ENCODE measurements at regions not wholly inside any gene's neighbourhood (a gene's known extent, or its start where the extent isn't known, plus 50 kb on each side); places are given as distances from the start of the nearest gene placed in this dataset.

DNA sequence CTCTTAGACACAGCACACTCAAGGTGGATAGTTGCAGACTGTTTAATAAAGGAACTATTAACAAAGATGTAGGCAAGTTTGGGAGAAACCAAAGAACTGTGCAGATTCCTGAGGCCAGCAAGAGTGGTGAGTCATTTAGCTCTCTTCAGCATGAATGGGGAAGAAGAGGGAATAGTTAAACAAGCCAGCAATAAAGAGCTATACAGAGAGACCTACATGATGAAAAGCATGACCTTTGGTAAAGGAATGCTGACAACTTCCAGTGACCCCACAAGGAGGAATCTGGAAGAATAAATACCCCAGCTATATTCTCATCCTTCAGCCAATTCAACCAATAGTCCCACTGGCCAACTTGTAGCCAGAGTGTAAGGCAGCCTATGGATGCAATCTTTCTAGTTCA is 706.0 kb upstream of the GRAMD2B start:
- no peaks in the 10 kb centered on the region for H3K36me3 Mint-ChIP-seq (ENCODE audit: low read depth)
- no peak overlapping the region for H3K4me3 Mint-ChIP-seq
- H3K27me3 Mint-ChIP-seq (ENCODE audit: insufficient read depth), result no peaks in the 10 kb centered on the region
- no peak overlapping the region for H3K27ac Mint-ChIP-seq
- no peaks in the 10 kb centered on the region for H3K9me3 Mint-ChIP-seq
- no peaks in the 10 kb centered on the region for H3K4me1 Mint-ChIP-seq (ENCODE audit: low read depth)
- DNase-seq (ENCODE audit: low spot score), result no peak
- intact Hi-C loops (cut with micrococcal nuclease), result no loop called here

- Mint-ChIP-seq H3K36me3 (ENCODE audit: low read depth) (no peaks in the 10 kb centered on the region), H3K4me3 (no peak overlapping the region), H3K4me1 (ENCODE audit: low read depth) (no peaks in the 10 kb centered on the region), H3K27ac (no peak overlapping the region), H3K9me3 (no peaks in the 10 kb centered on the region), H3K27me3 (ENCODE audit: insufficient read depth) (no peaks in the 10 kb centered on the region)
- DNase-seq (ENCODE audit: low spot score), result no peak
- intact Hi-C loops (cut with micrococcal nuclease), result no loop called here
Observed at GRCh38 chr5:125719681-125720347, 703.4 kb upstream of the GRAMD2B start.

DNA sequence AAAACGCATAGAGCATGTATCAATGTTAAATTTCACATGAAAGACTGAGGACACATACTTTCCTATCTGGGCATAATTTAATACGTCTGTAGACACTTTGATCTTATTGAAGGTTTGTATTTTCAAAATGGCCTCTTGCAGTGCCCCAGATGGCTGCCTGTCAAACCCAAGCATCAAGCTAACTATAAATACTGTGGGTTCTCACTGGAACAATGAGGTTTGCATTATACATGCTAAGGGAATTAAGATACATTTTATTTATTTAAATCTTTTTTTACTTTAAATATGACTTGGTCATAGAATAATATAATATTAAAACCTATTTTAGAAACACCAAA is 702.9 kb upstream of the GRAMD2B start:
- no peaks in the 10 kb centered on the region for H3K36me3 Mint-ChIP-seq (ENCODE audit: low read depth)
- no peaks in the 10 kb centered on the region for H3K27me3 Mint-ChIP-seq (ENCODE audit: insufficient read depth)
- H3K4me3 Mint-ChIP-seq, result no peak overlapping the region
- intact Hi-C loops (cut with micrococcal nuclease), result no loop called here
- no peak for DNase-seq (ENCODE audit: low spot score)
- H3K9me3 Mint-ChIP-seq, result no peaks in the 10 kb centered on the region
- no peaks in the 10 kb centered on the region for H3K4me1 Mint-ChIP-seq (ENCODE audit: low read depth)
- H3K27ac Mint-ChIP-seq, result no peak overlapping the region

DNA sequence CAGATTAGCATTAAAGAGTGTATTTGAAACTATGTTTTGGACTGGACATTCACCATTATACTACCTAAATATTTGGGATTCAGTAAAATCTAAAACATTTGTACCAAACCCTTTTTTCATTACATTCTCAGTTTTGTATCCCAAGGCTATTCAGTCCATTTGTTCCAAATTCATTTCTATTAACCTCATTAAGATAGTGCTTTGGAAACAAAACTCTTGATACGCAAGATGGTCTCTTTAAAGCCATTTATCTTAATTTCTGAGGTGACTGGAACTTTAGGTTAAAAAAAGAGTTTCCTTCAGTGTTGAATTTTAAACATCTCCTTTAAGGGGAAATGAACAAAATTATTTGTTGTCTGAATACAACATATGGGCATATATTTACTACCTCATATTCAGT is 702.5 kb upstream of the GRAMD2B start:
- no peaks in the 10 kb centered on the region for H3K4me1 Mint-ChIP-seq (ENCODE audit: low read depth)
- H3K4me3 Mint-ChIP-seq, result no peak overlapping the region
- H3K27ac Mint-ChIP-seq, result no peak overlapping the region
- no peaks in the 10 kb centered on the region for H3K9me3 Mint-ChIP-seq
- DNase-seq (ENCODE audit: low spot score), result no peak
- no peaks in the 10 kb centered on the region for H3K27me3 Mint-ChIP-seq (ENCODE audit: insufficient read depth)
- no peaks in the 10 kb centered on the region for H3K36me3 Mint-ChIP-seq (ENCODE audit: low read depth)
- intact Hi-C loops (cut with micrococcal nuclease), result no loop called here

DNA sequence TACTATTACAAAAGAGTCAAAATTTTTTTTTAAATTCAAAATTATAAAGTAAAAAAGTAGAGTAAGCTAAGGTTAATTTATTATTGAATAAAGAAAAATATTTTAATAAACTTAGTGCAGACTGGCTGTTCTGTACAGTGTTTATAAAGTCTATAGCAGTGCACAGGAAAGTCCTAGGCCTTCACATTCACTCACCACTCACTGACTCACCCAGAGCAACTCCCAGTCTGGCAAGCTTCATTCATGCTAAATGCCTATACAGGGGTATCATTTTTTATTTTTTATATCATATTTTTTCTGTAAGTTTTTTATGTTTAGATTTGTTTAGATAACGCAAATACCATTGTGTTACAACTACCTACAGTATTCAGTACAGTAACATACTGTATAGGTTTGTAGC is 700.7 kb upstream of the GRAMD2B start:
- intact Hi-C loops (cut with micrococcal nuclease), result no loop called here
- no peaks in the 10 kb centered on the region for H3K27me3 Mint-ChIP-seq (ENCODE audit: insufficient read depth)

GRCh38 chr5:125725691-125726090 is 697.5 kb upstream of the GRAMD2B start:
- H3K27ac Mint-ChIP-seq, result no peak overlapping the region
- no peaks in the 10 kb centered on the region for H3K9me3 Mint-ChIP-seq
- no peaks in the 10 kb centered on the region for H3K27me3 Mint-ChIP-seq (ENCODE audit: insufficient read depth)
- intact Hi-C loops (cut with micrococcal nuclease), result no loop called here
- H3K4me3 Mint-ChIP-seq, result no peak overlapping the region
- DNase-seq (ENCODE audit: low spot score), result no peak
- no peaks in the 10 kb centered on the region for H3K36me3 Mint-ChIP-seq (ENCODE audit: low read depth)
- H3K4me1 Mint-ChIP-seq (ENCODE audit: low read depth), result no peaks in the 10 kb centered on the region

More for the DNA sequence above, 700.7 kb upstream of the GRAMD2B start:
- no peak for DNase-seq (ENCODE audit: low spot score)
- no peaks in the 10 kb centered on the region for H3K9me3 Mint-ChIP-seq
- no peak overlapping the region for H3K27ac Mint-ChIP-seq
- no peaks in the 10 kb centered on the region for H3K4me1 Mint-ChIP-seq (ENCODE audit: low read depth)
- no peaks in the 10 kb centered on the region for H3K36me3 Mint-ChIP-seq (ENCODE audit: low read depth)
- no peak overlapping the region for H3K4me3 Mint-ChIP-seq

GRCh38 chr5:125743939-125744338 is 679.3 kb upstream of the GRAMD2B start:
- peaks cover 18% of the 10 kb centered on the region for H3K9me3 Mint-ChIP-seq
- no peaks in the 10 kb centered on the region for H3K36me3 Mint-ChIP-seq (ENCODE audit: low read depth)
- H3K4me3 Mint-ChIP-seq, result no peak overlapping the region
- no peak for DNase-seq (ENCODE audit: low spot score)
- H3K4me1 Mint-ChIP-seq (ENCODE audit: low read depth), result no peaks in the 10 kb centered on the region
- no peaks in the 10 kb centered on the region for H3K27me3 Mint-ChIP-seq (ENCODE audit: insufficient read depth)
- intact Hi-C loops (cut with micrococcal nuclease), result no loop called here
- no peak overlapping the region for H3K27ac Mint-ChIP-seq

GRCh38 chr5:125746917-125747316 is 676.3 kb upstream of the GRAMD2B start:
- Mint-ChIP-seq H3K27me3 (ENCODE audit: insufficient read depth) (no peaks in the 10 kb centered on the region), H3K9me3 (peaks cover 12% of the 10 kb centered on the region), H3K27ac (no peak overlapping the region), H3K4me3 (no peak overlapping the region), H3K4me1 (ENCODE audit: low read depth) (no peaks in the 10 kb centered on the region), H3K36me3 (ENCODE audit: low read depth) (no peaks in the 10 kb centered on the region)
- DNase-seq (ENCODE audit: low spot score), result no peak
- intact Hi-C loops (cut with micrococcal nuclease), result no loop called here

DNA sequence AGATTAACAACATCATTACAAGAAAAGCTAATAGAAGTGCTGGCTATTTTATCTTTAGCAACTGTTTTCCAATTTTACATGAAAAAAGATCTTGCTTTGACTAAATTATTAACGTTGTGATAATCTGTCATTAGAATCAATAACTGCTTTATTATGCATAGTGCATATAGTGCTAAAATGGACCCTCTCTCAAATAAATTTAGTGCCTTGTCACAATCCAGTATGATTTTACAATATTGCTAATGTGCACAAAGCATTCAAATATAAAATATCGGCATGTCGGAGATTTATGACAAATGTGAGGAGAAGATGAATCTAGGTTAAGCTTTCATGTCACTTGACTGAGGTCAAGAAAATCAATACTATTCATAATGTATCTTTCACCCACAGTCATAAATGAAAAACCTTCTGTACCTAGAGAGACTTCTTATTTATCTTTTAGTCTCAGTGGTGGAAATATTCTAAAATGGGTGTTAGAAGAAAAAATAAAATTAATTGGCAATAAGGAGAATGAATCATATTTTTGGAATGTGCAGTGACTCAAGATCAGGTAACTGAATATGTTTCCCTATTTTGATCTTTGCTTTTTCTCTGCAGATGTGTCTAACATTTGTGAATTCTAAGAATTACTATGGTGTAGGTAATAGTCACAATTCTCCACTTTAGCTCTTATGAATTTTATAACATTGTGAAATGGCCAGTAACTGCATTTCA is 672.9 kb upstream of the GRAMD2B start:
- intact Hi-C loops (cut with micrococcal nuclease), result no loop called here
- Mint-ChIP-seq H3K4me3 (no peak overlapping the region), H3K36me3 (ENCODE audit: low read depth) (no peaks in the 10 kb centered on the region), H3K4me1 (ENCODE audit: low read depth) (no peaks in the 10 kb centered on the region), H3K9me3 (no peaks in the 10 kb centered on the region), H3K27me3 (ENCODE audit: insufficient read depth) (no peaks in the 10 kb centered on the region), H3K27ac (no peak overlapping the region)
- no peak for DNase-seq (ENCODE audit: low spot score)

- Mint-ChIP-seq H3K4me3 (no peak overlapping the region), H3K36me3 (ENCODE audit: low read depth) (no peaks in the 10 kb centered on the region), H3K9me3 (no peaks in the 10 kb centered on the region), H3K4me1 (ENCODE audit: low read depth) (no peaks in the 10 kb centered on the region), H3K27me3 (ENCODE audit: insufficient read depth) (no peaks in the 10 kb centered on the region), H3K27ac (no peak overlapping the region)
- DNase-seq (ENCODE audit: low spot score), result no peak
- intact Hi-C loops (cut with micrococcal nuclease), result no loop called here
Observed at GRCh38 chr5:125750861-125751186, 672.4 kb upstream of the GRAMD2B start.

DNA sequence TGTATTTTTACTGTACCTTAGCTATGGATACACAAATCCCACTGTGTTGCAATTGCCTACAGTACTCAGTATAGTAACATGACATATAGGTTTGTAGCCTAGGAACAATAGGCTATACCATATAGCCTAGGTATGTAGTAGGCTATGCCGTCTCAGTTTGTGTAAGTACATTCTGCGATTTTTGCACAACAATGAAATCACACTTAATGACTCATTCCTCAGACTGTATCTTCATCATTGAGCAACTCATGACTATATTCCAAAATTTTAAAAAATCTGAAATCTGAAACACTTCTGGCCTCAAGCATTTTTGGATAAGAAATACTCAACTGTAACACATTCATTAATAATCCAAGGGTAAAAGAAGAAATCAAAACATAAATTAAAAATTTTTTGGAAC is 666.8 kb upstream of the GRAMD2B start:
- intact Hi-C loops (cut with micrococcal nuclease), result no loop called here
- no peaks in the 10 kb centered on the region for H3K9me3 Mint-ChIP-seq
- H3K4me3 Mint-ChIP-seq, result no peak overlapping the region
- no peaks in the 10 kb centered on the region for H3K4me1 Mint-ChIP-seq (ENCODE audit: low read depth)
- no peaks in the 10 kb centered on the region for H3K36me3 Mint-ChIP-seq (ENCODE audit: low read depth)
- DNase-seq (ENCODE audit: low spot score), result no peak
- no peaks in the 10 kb centered on the region for H3K27me3 Mint-ChIP-seq (ENCODE audit: insufficient read depth)
- H3K27ac Mint-ChIP-seq, result no peak overlapping the region

DNA sequence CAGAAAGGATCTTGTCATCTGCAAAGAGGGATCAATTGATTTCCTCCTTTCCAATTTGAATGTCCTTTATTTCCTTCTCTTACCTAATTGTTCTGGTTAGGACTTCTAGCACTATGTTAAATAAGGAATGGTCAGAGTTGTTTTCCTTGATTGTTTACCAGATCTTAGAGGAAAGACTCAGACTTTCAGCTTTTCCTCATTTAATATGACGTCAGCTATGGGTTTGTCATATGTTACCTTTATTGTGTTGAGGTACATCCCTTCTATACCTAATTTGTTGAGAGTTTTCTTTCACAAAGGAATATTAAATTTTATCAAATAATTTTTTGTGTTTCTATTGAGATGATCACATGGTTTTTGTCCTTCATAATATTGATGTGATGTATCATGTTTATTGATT is 656.5 kb upstream of the GRAMD2B start:
- no peaks in the 10 kb centered on the region for H3K27me3 Mint-ChIP-seq (ENCODE audit: insufficient read depth)
- no peak overlapping the region for H3K4me3 Mint-ChIP-seq
- DNase-seq (ENCODE audit: low spot score), result no peak
- peaks cover 10% of the 10 kb centered on the region for H3K9me3 Mint-ChIP-seq
- H3K4me1 Mint-ChIP-seq (ENCODE audit: low read depth), result no peaks in the 10 kb centered on the region
- H3K36me3 Mint-ChIP-seq (ENCODE audit: low read depth), result no peaks in the 10 kb centered on the region
- intact Hi-C loops (cut with micrococcal nuclease), result no loop called here
- no peak overlapping the region for H3K27ac Mint-ChIP-seq

DNA sequence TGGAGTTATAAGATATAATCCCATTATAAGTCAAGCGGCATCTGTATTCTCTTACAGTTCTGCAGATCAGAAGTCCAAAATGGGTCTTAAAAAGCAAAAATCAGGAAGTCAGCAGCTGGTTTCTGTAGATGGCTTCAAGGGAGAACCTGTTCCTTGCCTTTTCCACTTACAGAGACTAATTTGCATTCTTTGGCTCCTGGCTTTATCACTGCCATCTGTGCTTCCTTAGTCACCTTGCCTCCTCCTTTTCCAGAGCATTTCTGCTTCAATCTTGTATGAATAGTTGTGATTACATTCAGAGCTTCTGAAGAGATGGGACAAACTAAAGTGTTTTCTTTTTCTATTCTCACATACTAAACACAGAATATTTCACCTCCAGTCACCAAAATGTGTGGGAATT is 647.3 kb upstream of the GRAMD2B start:
- H3K36me3 Mint-ChIP-seq (ENCODE audit: low read depth), result no peaks in the 10 kb centered on the region
- no peaks in the 10 kb centered on the region for H3K27me3 Mint-ChIP-seq (ENCODE audit: insufficient read depth)
- intact Hi-C loops (cut with micrococcal nuclease), result no loop called here
- no peaks in the 10 kb centered on the region for H3K4me1 Mint-ChIP-seq (ENCODE audit: low read depth)
- peaks cover 2% of the 10 kb centered on the region for H3K9me3 Mint-ChIP-seq
- no peak overlapping the region for H3K27ac Mint-ChIP-seq
- no peak overlapping the region for H3K4me3 Mint-ChIP-seq
- DNase-seq (ENCODE audit: low spot score), result no peak

DNA sequence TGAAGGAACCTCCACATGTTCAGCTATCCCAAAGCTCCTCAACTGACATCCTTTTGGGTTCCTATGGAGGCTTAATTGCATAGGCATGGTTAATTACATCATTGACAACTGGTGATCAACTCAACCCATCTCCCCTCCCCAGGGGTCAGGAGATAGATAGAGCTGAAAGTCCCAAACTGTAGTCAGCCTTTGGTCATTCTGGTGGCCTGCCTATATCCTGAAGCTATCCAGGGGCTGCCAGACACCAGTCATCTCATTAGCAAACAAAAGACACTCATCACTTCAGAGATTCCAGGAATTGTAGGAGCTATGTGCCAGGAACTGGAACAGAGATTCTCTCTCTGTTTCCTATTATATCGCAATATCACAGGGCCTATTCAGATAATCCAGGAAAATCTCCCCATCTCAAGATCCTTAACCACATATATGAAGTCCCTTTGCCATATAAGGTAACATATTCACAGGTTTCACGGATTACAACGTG is 646.5 kb upstream of the GRAMD2B start:
- H3K4me1 Mint-ChIP-seq (ENCODE audit: low read depth), result no peaks in the 10 kb centered on the region
- H3K27ac Mint-ChIP-seq, result no peak overlapping the region
- no peaks in the 10 kb centered on the region for H3K9me3 Mint-ChIP-seq
- no peak for DNase-seq (ENCODE audit: low spot score)
- no peaks in the 10 kb centered on the region for H3K27me3 Mint-ChIP-seq (ENCODE audit: insufficient read depth)
- intact Hi-C loops (cut with micrococcal nuclease), result no loop called here
- H3K36me3 Mint-ChIP-seq (ENCODE audit: low read depth), result no peaks in the 10 kb centered on the region
- H3K4me3 Mint-ChIP-seq, result no peak overlapping the region

All from activated T-helper 1 cell treated with anti-CD3 and anti-CD28 coated beads, Interleukin-12 subunit alpha, Interleukin-12 subunit beta, Interleukin-2, Interleukin-4 antibody, amounts not matched to agents 30 ng/mL and 10 ng/mL and 1 ng/mL, durations not matched to agents 14 hours and 24 hours and 36 hours (primary cell).